GM10266 (cell line): ENCODE measurements at regions not wholly inside any gene's neighbourhood (a gene's known extent, or its start where the extent isn't known, plus 50 kb on each side); places are given as distances from the start of the nearest gene placed in this dataset.
"Not testable (repeated sequence)": the region's sequence is repeated elsewhere in the genome, so short reads cannot be mapped to it uniquely, and the experiment has no call there.

Experiments used
- DNase-seq: peaks from one replicate; pipeline ENCODE4 v3.0.0; 2012; ENCODE audit errors: extremely low spot score
- CTCF ChIP-seq: IDR thresholded peaks from 2 replicates; pipeline ENCODE4 v1.5.1; 2012; ENCODE audit warnings: mild to moderate bottlenecking, low read depth; ENCODE audit not compliant: control insufficient read depth, insufficient read depth; ENCODE audit errors: missing control alignments

- TF ChIP-seq CTCF, result no peak
- no peak for DNase-seq
Observed at GRCh38 chr13:66237411-66238062, 992.6 kb downstream of the PCDH9 start.

DNA sequence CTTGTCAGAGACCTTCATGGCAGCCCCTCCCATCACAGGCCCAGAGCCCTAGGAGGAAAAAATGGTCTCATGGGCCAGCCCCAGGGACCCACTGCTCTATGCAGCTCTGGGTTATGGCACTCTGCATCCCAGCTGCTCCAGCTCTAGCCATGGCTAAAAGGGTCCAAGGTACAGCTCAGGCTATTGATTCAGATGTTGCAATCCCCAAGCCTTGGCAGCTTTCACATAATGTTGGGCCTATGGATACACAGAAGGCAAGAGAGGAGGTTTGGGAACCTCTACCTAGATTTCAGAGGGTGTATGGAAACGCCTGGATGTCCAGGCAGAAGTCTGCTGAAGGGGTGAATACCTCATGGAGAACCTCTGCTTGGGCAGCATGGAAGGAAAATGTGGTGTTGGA is 996.0 kb downstream of the PCDH9 start:
- no peak for DNase-seq
- TF ChIP-seq CTCF, result no peak

DNA sequence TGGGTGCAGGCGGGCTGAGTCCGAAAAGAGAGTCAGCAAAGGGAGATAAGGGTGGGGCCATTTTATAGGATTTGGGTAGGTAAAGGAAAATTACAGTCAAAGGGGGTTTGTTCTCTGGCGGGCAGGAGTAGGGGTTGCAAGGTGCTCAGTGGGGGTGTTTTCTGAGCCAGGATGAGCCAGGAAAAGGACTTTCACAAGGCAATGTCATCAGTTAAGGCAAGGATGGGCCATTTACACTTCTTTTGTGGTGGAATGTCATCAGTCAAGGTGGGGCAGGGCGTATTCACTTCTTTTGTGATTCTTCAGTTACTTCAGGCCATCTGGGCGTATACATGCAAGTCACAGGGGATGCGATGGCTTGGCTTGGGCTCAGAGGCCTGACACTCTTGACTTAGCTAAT is 998.2 kb downstream of the PCDH9 start:
- DNase-seq, result not testable (repeated sequence)

DNA sequence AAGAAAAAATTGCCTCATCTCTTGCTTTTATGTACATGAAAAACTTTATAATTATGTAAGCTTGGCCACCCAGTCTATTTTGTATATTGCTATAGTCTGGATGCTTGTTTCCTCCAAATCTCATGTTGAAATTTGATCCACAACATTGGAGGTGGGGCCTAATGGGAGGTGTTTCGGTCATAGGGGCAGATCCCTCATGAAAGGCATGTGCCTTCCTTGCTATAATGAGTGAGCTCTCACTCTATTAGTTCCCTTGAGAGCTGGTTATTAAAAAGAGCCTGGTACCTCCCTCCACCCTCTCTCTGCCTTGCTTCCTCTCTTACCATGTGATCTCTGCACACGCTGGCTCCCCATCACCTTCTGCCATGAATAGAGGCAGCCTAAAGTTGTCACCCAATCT is 1005.1 kb downstream of the PCDH9 start:
- TF ChIP-seq CTCF, result no peak
- DNase-seq, result no peak

GRCh38 chr13:66224663-66225062 is 1005.5 kb downstream of the PCDH9 start:
- TF ChIP-seq CTCF, result no peak

DNA sequence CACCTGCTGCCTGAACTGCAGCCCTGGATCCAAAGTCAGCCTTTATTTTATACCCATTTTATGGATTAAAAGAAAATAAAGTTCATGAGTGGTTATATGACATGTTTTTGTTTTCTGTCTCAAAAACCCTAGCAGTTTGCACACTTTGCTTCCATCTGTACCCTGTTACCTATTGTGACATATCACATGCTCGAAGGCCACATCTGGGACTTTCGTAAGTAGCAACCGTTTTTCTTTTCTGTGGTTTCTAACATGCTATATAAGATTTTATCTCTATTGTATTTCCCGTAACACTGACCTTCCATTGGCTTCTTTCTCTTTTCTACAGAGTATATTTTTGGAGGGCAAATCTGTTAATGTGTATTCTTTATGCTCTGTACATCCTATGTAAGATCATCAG is 1007.2 kb downstream of the PCDH9 start:
- TF ChIP-seq CTCF, result no peak
- peak; percentile 5 for DNase-seq

More at GRCh38 chr13:66224663-66225062, 1005.5 kb downstream of the PCDH9 start:
- no peak for DNase-seq

- TF ChIP-seq CTCF, result no peak
- DNase-seq, result no peak
Observed at GRCh38 chr13:66222127-66222526, 1008.0 kb downstream of the PCDH9 start.

GRCh38 chr13:66219506-66219905 is 1010.6 kb downstream of the PCDH9 start:
- no peak for TF ChIP-seq CTCF
- DNase-seq, result no peak
